Peyer's patch (tissue), 4 donors: ENCODE measurements at regions not wholly inside any gene's neighbourhood (a gene's known extent, or its start where the extent isn't known, plus 50 kb on each side); places are given as distances from the start of the nearest gene placed in this dataset.

Experiments used
- CTCF ChIP-seq, 6 experiments: fragments of 450-650 bp in 4 of 6; fragments of 200-600 bp in 2 of 6; sonication (generic) in 1 of 6; IDR thresholded peaks; one replicate each; pipeline ENCODE4 v1.5.1; 2017 to 2019; ENCODE audit warnings: antibody characterized with exemption in 6 of 6, mild to moderate bottlenecking in 3 of 6, moderate library complexity in 1 of 6
- POLR2A ChIP-seq, 2 donors: fragments of 450-650 bp; IDR thresholded peaks; one replicate each; pipeline ENCODE4 v1.5.1; 2017; ENCODE audit warnings: antibody characterized with exemption in 2 of 2, mild to moderate bottlenecking in 2 of 2, moderate library complexity in 2 of 2

- TF ChIP-seq CTCF (IDR thresholded peaks at IDR 0.05) (no peak), POLR2A (IDR thresholded peaks at IDR 0.05) (no peak)
These were observed 178.6 kb upstream of the GALNT17 start for GRCh38 chr7:70953331-70953741.
